ENCODE measurements at regions not wholly inside any gene's neighbourhood (a gene's known extent, or its start where the extent isn't known, plus 50 kb on each side); places are given as distances from the start of the nearest gene placed in this dataset.

DNA sequence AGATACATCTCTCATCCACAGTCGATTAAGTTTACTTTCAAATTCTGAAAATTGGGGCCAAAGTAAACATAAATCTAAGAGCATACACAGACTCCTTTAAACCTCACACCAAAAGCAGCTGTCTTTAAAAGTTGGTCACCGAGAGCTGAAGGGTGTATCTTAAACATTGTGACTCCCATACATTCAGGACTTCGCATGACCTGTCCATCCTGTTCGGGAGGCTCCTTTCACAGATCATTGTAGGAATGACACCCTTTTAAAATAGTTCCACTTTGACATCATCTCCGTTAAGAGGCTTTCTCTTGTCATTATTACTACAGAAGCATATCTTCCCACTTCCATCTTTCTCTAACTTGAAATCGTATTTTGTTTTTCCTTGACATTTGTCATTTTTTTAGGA is 440.0 kb downstream of the DNAJB9 start:
- 75% methylated on average over 6 of the region's 6 CpGs for WGBS

DNA sequence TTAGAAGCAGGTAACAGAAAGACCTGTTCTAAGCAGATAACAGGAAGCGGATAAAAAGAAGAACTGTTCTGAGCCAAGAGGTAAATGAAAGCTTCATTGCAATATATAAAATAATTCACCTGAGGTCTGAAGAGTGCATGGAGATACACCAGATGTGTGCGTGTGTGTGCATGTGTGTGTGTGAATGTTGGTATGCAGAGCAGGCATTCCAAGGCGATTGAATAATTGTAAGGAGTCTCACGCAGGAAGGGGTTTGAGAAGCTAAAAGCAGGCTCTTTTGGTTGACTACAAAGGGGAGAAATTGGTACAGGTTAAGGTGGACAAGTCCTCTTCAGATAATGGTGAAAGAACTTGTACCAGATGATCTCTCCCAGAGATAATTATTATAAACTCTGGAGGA is 450.6 kb downstream of the DNAJB9 start:
- H3K4me1 ChIP-seq (ENCODE audit: control insufficient read depth in 4 of 4, insufficient read depth in 4 of 4, low read length in 3 of 4) = no peaks in the 10 kb centered on the region
- 80% methylated on average over 4 of the region's 4 CpGs for whole genome bisulfite sequencing

More for the DNA sequence above, 440.0 kb downstream of the DNAJB9 start:
- no peak overlapping the region for H3K4me3 ChIP-seq (ENCODE audit: low read depth in 1 of 3, low read length in 3 of 3)
- H3K9me3 ChIP-seq (ENCODE audit: control insufficient read depth in 4 of 4, low read length in 3 of 4) = no peaks in the 10 kb centered on the region
- no peaks in the 10 kb centered on the region for H3K36me3 ChIP-seq (ENCODE audit: control insufficient read depth in 4 of 4, insufficient read depth in 3 of 4, low read depth in 1 of 4, low read length in 3 of 4)
- DNase-seq (ENCODE audit: low spot score) = no peak
- H3K4me1 ChIP-seq (ENCODE audit: control insufficient read depth in 4 of 4, insufficient read depth in 4 of 4, low read length in 3 of 4) = no peaks in the 10 kb centered on the region
- no peaks in the 10 kb centered on the region for H3K27me3 ChIP-seq (ENCODE audit: control insufficient read depth in 4 of 4, insufficient read depth in 4 of 4, low read length in 3 of 4)
- H3K27ac ChIP-seq (ENCODE audit: low read depth in 1 of 2, low read length in 2 of 2) = no peak overlapping the region
- no peak overlapping the region for H3K9ac ChIP-seq (ENCODE audit: low read depth in 1 of 2, low read length in 2 of 2)
- TF ChIP-seq NR2F2 (IDR thresholded peaks at IDR 0.05) (no peak), JUND (IDR thresholded peaks at IDR 0.05) (no peak), EGR1 (IDR thresholded peaks at IDR 0.05; ENCODE audit: low read depth in 2 of 2) (no peak), RXRA (IDR thresholded peaks at IDR 0.05) (no peak), RAD21 (IDR thresholded peaks at IDR 0.05) (no peak), FOXA2 (IDR thresholded peaks at IDR 0.05) (no peak), TAF1 (conservative IDR thresholded peaks at IDR 0.05) (no peak), HNF4A (conservative IDR thresholded peaks at IDR 0.05) (no peak), FOXA1 (IDR thresholded peaks at IDR 0.05) (no peak), HNF4G (IDR thresholded peaks at IDR 0.05) (no peak), SP1 (IDR thresholded peaks at IDR 0.05) (no peak), GABPA (IDR thresholded peaks at IDR 0.05 in 1 of 2, conservative IDR thresholded peaks at IDR 0.05 in 1 of 2) (no peak), YY1 (IDR thresholded peaks at IDR 0.05) (no peak)
- TF ChIP-seq, protein P1, sequence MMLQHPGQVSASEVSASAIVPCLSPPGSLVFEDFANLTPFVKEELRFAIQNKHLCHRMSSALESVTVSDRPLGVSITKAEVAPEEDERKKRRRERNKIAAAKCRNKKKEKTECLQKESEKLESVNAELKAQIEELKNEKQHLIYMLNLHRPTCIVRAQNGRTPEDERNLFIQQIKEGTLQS (IDR thresholded peaks at IDR 0.05) = no peak
- TF ChIP-seq, protein P2, sequence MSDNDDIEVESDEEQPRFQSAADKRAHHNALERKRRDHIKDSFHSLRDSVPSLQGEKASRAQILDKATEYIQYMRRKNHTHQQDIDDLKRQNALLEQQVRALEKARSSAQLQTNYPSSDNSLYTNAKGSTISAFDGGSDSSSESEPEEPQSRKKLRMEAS (IDR thresholded peaks at IDR 0.05) = no peak
- TF ChIP-seq, protein P3, sequence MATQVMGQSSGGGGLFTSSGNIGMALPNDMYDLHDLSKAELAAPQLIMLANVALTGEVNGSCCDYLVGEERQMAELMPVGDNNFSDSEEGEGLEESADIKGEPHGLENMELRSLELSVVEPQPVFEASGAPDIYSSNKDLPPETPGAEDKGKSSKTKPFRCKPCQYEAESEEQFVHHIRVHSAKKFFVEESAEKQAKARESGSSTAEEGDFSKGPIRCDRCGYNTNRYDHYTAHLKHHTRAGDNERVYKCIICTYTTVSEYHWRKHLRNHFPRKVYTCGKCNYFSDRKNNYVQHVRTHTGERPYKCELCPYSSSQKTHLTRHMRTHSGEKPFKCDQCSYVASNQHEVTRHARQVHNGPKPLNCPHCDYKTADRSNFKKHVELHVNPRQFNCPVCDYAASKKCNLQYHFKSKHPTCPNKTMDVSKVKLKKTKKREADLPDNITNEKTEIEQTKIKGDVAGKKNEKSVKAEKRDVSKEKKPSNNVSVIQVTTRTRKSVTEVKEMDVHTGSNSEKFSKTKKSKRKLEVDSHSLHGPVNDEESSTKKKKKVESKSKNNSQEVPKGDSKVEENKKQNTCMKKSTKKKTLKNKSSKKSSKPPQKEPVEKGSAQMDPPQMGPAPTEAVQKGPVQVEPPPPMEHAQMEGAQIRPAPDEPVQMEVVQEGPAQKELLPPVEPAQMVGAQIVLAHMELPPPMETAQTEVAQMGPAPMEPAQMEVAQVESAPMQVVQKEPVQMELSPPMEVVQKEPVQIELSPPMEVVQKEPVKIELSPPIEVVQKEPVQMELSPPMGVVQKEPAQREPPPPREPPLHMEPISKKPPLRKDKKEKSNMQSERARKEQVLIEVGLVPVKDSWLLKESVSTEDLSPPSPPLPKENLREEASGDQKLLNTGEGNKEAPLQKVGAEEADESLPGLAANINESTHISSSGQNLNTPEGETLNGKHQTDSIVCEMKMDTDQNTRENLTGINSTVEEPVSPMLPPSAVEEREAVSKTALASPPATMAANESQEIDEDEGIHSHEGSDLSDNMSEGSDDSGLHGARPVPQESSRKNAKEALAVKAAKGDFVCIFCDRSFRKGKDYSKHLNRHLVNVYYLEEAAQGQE (IDR thresholded peaks at IDR 0.05) = no peak
- TF ChIP-seq, protein P4, sequence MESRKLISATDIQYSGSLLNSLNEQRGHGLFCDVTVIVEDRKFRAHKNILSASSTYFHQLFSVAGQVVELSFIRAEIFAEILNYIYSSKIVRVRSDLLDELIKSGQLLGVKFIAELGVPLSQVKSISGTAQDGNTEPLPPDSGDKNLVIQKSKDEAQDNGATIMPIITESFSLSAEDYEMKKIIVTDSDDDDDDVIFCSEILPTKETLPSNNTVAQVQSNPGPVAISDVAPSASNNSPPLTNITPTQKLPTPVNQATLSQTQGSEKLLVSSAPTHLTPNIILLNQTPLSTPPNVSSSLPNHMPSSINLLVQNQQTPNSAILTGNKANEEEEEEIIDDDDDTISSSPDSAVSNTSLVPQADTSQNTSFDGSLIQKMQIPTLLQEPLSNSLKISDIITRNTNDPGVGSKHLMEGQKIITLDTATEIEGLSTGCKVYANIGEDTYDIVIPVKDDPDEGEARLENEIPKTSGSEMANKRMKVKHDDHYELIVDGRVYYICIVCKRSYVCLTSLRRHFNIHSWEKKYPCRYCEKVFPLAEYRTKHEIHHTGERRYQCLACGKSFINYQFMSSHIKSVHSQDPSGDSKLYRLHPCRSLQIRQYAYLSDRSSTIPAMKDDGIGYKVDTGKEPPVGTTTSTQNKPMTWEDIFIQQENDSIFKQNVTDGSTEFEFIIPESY (IDR thresholded peaks at IDR 0.05) = no peak
- TF ChIP-seq, protein P5, sequence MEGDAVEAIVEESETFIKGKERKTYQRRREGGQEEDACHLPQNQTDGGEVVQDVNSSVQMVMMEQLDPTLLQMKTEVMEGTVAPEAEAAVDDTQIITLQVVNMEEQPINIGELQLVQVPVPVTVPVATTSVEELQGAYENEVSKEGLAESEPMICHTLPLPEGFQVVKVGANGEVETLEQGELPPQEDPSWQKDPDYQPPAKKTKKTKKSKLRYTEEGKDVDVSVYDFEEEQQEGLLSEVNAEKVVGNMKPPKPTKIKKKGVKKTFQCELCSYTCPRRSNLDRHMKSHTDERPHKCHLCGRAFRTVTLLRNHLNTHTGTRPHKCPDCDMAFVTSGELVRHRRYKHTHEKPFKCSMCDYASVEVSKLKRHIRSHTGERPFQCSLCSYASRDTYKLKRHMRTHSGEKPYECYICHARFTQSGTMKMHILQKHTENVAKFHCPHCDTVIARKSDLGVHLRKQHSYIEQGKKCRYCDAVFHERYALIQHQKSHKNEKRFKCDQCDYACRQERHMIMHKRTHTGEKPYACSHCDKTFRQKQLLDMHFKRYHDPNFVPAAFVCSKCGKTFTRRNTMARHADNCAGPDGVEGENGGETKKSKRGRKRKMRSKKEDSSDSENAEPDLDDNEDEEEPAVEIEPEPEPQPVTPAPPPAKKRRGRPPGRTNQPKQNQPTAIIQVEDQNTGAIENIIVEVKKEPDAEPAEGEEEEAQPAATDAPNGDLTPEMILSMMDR (IDR thresholded peaks at IDR 0.05; ENCODE audit: low read depth, low read length, missing input control) = no peak

More for the DNA sequence above, 450.6 kb downstream of the DNAJB9 start:
- TF ChIP-seq YY1 (IDR thresholded peaks at IDR 0.05) (no peak), EGR1 (IDR thresholded peaks at IDR 0.05; ENCODE audit: low read depth in 2 of 2) (no peak)
- Histone ChIP-seq H3K9ac (ENCODE audit: low read depth in 1 of 2, low read length in 2 of 2) (no peak overlapping the region), H3K9me3 (ENCODE audit: control insufficient read depth in 4 of 4, low read length in 3 of 4) (no peaks in the 10 kb centered on the region), H3K27me3 (ENCODE audit: control insufficient read depth in 4 of 4, insufficient read depth in 4 of 4, low read length in 3 of 4) (peaks cover 0 to 3% (median 0%) of the 10 kb centered on the region in 4 donors), H3K4me3 (ENCODE audit: low read depth in 1 of 3, low read length in 3 of 3) (no peak overlapping the region), H3K36me3 (ENCODE audit: control insufficient read depth in 4 of 4, insufficient read depth in 3 of 4, low read depth in 1 of 4, low read length in 3 of 4) (no peaks in the 10 kb centered on the region), H3K27ac (ENCODE audit: low read depth in 1 of 2, low read length in 2 of 2) (no peak overlapping the region)
- DNase-seq (ENCODE audit: low spot score) = no peak

All from liver (tissue), 8 donors.